HEK293 (cell line): ENCODE measurements at regions not wholly inside any gene's neighbourhood (a gene's known extent, or its start where the extent isn't known, plus 50 kb on each side); places are given as distances from the start of the nearest gene placed in this dataset.

Experiments used
- CTCF ChIA-PET: fragments of 350-600 bp; formaldehyde crosslinking; extraction: SDS; loops from one replicate; lab custom pipeline; 2021; ENCODE audit warnings: antibody characterized with exemption; lab: Yijun Ruan, JAX
- POLR2A ChIA-PET: fragments of 300-600 bp; formaldehyde crosslinking; extraction: SDS; loops from one replicate; lab custom pipeline; 2020; ENCODE audit warnings: antibody characterized with exemption, inconsistent platforms; lab: Yijun Ruan, JAX
- H3K27ac ChIP-seq: fragments of 200-500 bp; sonication (Bioruptor generic); 2 replicates; pipeline ENCODE4 v1.5.1; 2014; ENCODE audit warnings: low read depth, low read length, control low read depth, inconsistent platforms; ENCODE audit errors: extremely low read depth
- H3K36me3 ChIP-seq, 2 experiments: fragments of 200-500 bp in 1 of 2; sonication (Bioruptor generic) in 1 of 2; 1 replicate in 1 of 2; 2 replicates in 1 of 2; pipeline ENCODE4 v1.5.1; 2014 to 2017; ENCODE audit warnings: inconsistent platforms in 2 of 2, low read length in 2 of 2; ENCODE audit not compliant: control insufficient read depth in 2 of 2, insufficient read depth in 1 of 2
- H3K4me1 ChIP-seq: fragments of 200-500 bp; sonication (Bioruptor generic); 2 replicates; pipeline ENCODE4 v1.5.1; 2014; ENCODE audit warnings: mild to moderate bottlenecking, low read length, inconsistent platforms; ENCODE audit not compliant: control insufficient read depth, insufficient read depth
- H3K4me3 ChIP-seq: 2 replicates; pipeline ENCODE4 v1.5.1; 2011; ENCODE audit warnings: low read depth, mild to moderate bottlenecking, control low read depth, low read length, moderate library complexity
- H3K9me3 ChIP-seq: fragments of 200-500 bp; sonication (Bioruptor generic); 2 replicates; pipeline ENCODE4 v1.5.1; 2014; ENCODE audit warnings: low read depth, low read length, inconsistent platforms; ENCODE audit not compliant: control insufficient read depth, insufficient read depth
- GLIS2 ChIP-seq: fragments of 450-650 bp; formaldehyde crosslinking; IDR thresholded peaks from 2 replicates; pipeline ENCODE4 v1.5.1; 2016; ENCODE audit warnings: missing biosample characterization, missing genetic modification characterization
- KLF7 ChIP-seq: fragments of 450-650 bp; formaldehyde crosslinking; IDR thresholded peaks from 2 replicates; pipeline ENCODE4 v1.5.1; 2016; ENCODE audit warnings: missing biosample characterization, missing genetic modification characterization, borderline replicate concordance
- MYNN ChIP-seq: fragments of 450-650 bp; formaldehyde crosslinking; IDR thresholded peaks from 2 replicates; pipeline ENCODE4 v1.5.1; 2016; ENCODE audit warnings: missing biosample characterization, missing genetic modification characterization, borderline replicate concordance
- TCF7L2 ChIP-seq: IDR thresholded peaks from 2 replicates; pipeline ENCODE4 v1.6.1; 2011; ENCODE audit warnings: low read depth, mild to moderate bottlenecking, inconsistent platforms, low read length, moderate library complexity, borderline replicate concordance
- TRIM28 ChIP-seq: IDR thresholded peaks from 2 replicates; pipeline ENCODE4 v1.6.1; 2011; ENCODE audit warnings: low read length, control low read depth, borderline replicate concordance
- ZNF146 ChIP-seq: fragments of 450-650 bp; formaldehyde crosslinking; IDR thresholded peaks from 2 replicates; pipeline ENCODE4 v1.5.1; 2016; ENCODE audit warnings: missing biosample characterization, missing genetic modification characterization
- ZNF311 ChIP-seq: fragments of 450-650 bp; formaldehyde crosslinking; IDR thresholded peaks from 2 replicates; pipeline ENCODE4 v1.5.1; 2017; ENCODE audit warnings: missing biosample characterization, missing genetic modification characterization, borderline replicate concordance
- ZNF366 ChIP-seq: fragments of 450-650 bp; formaldehyde crosslinking; conservative IDR thresholded peaks from 2 replicates; pipeline ENCODE4 v1.5.1; 2016; ENCODE audit warnings: missing biosample characterization, missing genetic modification characterization
- ZNF423 ChIP-seq: fragments of 450-650 bp; formaldehyde crosslinking; IDR thresholded peaks from 2 replicates; pipeline ENCODE4 v1.5.1; 2016; ENCODE audit warnings: missing biosample characterization, missing genetic modification characterization
- ZNF473 ChIP-seq: fragments of 450-650 bp; formaldehyde crosslinking; IDR thresholded peaks from 2 replicates; pipeline ENCODE4 v1.5.1; 2017; ENCODE audit warnings: missing biosample characterization, missing genetic modification characterization
- ZNF624 ChIP-seq: fragments of 450-650 bp; formaldehyde crosslinking; IDR thresholded peaks from 2 replicates; pipeline ENCODE4 v1.5.1; 2017; ENCODE audit warnings: missing biosample characterization, missing genetic modification characterization
- ZNF76 ChIP-seq: fragments of 450-650 bp; formaldehyde crosslinking; IDR thresholded peaks from 2 replicates; pipeline ENCODE4; 2016; ENCODE audit warnings: low read depth, missing biosample characterization, missing genetic modification characterization, borderline replicate concordance
- ZNF843 ChIP-seq: fragments of 450-650 bp; formaldehyde crosslinking; IDR thresholded peaks from 2 replicates; pipeline ENCODE4 v1.5.1; 2016; ENCODE audit warnings: missing biosample characterization, missing genetic modification characterization
- TF ChIP-seq, protein P1 (sequence below): fragments of 450-650 bp; formaldehyde crosslinking; IDR thresholded peaks from 2 replicates; pipeline ENCODE4 v1.5.1; 2017; ENCODE audit warnings: missing biosample characterization, missing genetic modification characterization
- TF ChIP-seq, protein P2 (sequence below): fragments of 450-650 bp; formaldehyde crosslinking; IDR thresholded peaks from 2 replicates; pipeline ENCODE4 v1.5.1; 2016; ENCODE audit warnings: missing biosample characterization, missing genetic modification characterization
- TF ChIP-seq, protein P3 (sequence below): fragments of 450-650 bp; formaldehyde crosslinking; IDR thresholded peaks from 2 replicates; pipeline ENCODE4 v1.5.1; 2016; ENCODE audit warnings: missing biosample characterization, missing genetic modification characterization
- TF ChIP-seq, protein P4 (sequence below): fragments of 450-650 bp; formaldehyde crosslinking; IDR thresholded peaks from 2 replicates; pipeline ENCODE4 v1.5.1; 2016; ENCODE audit warnings: missing biosample characterization, missing genetic modification characterization, low read depth
- TF ChIP-seq, protein P5 (sequence below): fragments of 450-650 bp; formaldehyde crosslinking; IDR thresholded peaks from 2 replicates; pipeline ENCODE4 v1.5.1; 2017; ENCODE audit warnings: missing biosample characterization, mild to moderate bottlenecking, missing genetic modification characterization, moderate library complexity

DNA sequence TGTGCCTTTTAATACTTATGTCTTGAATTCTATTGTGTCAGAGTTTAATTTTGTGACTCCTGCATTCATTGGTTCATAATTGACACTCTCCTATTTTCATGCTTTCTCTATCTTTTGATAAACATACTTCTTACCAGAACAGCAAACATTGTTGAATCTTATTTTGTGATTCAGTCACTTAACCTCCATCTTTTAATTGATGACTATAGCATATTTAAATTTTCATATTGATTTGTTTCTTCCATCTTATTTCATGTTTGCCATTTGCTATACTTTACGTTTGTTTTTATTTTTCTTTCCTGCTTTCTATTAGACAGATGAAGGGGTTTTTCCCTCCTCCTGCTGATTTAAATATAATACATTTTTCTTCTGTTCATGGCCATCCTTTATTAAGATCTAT is 115.5 kb upstream of the FAM9A start:
- POLR2A ChIA-PET, result interaction anchor here (0.6 kb wide), 1 partner anchor 1057 kb away, joined by 3 read pairs; no protein-coding TSS in a partner anchor
- TF ChIP-seq, protein P1, sequence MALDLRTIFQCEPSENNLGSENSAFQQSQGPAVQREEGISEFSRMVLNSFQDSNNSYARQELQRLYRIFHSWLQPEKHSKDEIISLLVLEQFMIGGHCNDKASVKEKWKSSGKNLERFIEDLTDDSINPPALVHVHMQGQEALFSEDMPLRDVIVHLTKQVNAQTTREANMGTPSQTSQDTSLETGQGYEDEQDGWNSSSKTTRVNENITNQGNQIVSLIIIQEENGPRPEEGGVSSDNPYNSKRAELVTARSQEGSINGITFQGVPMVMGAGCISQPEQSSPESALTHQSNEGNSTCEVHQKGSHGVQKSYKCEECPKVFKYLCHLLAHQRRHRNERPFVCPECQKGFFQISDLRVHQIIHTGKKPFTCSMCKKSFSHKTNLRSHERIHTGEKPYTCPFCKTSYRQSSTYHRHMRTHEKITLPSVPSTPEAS (tag by site-specific recombination), result no peak
- TF ChIP-seq, protein P2, sequence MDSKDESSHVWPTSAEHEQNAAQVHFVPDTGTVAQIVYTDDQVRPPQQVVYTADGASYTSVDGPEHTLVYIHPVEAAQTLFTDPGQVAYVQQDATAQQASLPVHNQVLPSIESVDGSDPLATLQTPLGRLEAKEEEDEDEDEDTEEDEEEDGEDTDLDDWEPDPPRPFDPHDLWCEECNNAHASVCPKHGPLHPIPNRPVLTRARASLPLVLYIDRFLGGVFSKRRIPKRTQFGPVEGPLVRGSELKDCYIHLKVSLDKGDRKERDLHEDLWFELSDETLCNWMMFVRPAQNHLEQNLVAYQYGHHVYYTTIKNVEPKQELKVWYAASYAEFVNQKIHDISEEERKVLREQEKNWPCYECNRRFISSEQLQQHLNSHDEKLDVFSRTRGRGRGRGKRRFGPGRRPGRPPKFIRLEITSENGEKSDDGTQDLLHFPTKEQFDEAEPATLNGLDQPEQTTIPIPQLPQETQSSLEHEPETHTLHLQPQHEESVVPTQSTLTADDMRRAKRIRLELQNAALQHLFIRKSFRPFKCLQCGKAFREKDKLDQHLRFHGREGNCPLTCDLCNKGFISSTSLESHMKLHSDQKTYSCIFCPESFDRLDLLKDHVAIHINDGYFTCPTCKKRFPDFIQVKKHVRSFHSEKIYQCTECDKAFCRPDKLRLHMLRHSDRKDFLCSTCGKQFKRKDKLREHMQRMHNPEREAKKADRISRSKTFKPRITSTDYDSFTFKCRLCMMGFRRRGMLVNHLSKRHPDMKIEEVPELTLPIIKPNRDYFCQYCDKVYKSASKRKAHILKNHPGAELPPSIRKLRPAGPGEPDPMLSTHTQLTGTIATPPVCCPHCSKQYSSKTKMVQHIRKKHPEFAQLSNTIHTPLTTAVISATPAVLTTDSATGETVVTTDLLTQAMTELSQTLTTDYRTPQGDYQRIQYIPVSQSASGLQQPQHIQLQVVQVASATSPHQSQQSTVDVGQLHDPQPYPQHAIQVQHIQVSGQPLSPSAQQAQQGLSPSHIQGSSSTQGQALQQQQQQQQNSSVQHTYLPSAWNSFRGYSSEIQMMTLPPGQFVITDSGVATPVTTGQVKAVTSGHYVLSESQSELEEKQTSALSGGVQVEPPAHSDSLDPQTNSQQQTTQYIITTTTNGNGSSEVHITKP, result no peak
- TF ChIP-seq, protein P3, sequence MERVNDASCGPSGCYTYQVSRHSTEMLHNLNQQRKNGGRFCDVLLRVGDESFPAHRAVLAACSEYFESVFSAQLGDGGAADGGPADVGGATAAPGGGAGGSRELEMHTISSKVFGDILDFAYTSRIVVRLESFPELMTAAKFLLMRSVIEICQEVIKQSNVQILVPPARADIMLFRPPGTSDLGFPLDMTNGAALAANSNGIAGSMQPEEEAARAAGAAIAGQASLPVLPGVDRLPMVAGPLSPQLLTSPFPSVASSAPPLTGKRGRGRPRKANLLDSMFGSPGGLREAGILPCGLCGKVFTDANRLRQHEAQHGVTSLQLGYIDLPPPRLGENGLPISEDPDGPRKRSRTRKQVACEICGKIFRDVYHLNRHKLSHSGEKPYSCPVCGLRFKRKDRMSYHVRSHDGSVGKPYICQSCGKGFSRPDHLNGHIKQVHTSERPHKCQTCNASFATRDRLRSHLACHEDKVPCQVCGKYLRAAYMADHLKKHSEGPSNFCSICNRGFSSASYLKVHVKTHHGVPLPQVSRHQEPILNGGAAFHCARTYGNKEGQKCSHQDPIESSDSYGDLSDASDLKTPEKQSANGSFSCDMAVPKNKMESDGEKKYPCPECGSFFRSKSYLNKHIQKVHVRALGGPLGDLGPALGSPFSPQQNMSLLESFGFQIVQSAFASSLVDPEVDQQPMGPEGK, result no peak
- TF ChIP-seq ZNF146 (tag by site-specific recombination) (no peak), GLIS2 (tag by site-specific recombination) (no peak), ZNF423 (no peak), TCF7L2 (no peak), MYNN (tag by site-specific recombination) (no peak), TRIM28 (no peak), ZNF624 (tag by site-specific recombination) (no peak), ZNF366 (no peak), ZNF76 (tag by site-specific recombination) (no peak), ZNF311 (no peak), ZNF473 (tag by site-specific recombination) (no peak), KLF7 (no peak), ZNF843 (tag by site-specific recombination) (no peak)
- TF ChIP-seq, protein P4, sequence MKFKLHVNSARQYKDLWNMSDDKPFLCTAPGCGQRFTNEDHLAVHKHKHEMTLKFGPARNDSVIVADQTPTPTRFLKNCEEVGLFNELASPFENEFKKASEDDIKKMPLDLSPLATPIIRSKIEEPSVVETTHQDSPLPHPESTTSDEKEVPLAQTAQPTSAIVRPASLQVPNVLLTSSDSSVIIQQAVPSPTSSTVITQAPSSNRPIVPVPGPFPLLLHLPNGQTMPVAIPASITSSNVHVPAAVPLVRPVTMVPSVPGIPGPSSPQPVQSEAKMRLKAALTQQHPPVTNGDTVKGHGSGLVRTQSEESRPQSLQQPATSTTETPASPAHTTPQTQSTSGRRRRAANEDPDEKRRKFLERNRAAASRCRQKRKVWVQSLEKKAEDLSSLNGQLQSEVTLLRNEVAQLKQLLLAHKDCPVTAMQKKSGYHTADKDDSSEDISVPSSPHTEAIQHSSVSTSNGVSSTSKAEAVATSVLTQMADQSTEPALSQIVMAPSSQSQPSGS (tag by site-specific recombination), result no peak
- TF ChIP-seq, protein P5, sequence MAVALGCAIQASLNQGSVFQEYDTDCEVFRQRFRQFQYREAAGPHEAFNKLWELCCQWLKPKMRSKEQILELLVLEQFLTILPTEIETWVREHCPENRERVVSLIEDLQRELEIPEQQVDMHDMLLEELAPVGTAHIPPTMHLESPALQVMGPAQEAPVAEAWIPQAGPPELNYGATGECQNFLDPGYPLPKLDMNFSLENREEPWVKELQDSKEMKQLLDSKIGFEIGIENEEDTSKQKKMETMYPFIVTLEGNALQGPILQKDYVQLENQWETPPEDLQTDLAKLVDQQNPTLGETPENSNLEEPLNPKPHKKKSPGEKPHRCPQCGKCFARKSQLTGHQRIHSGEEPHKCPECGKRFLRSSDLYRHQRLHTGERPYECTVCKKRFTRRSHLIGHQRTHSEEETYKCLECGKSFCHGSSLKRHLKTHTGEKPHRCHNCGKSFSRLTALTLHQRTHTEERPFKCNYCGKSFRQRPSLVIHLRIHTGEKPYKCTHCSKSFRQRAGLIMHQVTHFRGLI, result no peak
- TF ChIP-seq, all 188 proteins: peak for 0
- Histone ChIP-seq H3K36me3 (no peaks in the 10 kb centered on the region), H3K4me3 (no peak overlapping the region), H3K27ac (no peak overlapping the region), H3K9me3 (no peaks in the 10 kb centered on the region), H3K4me1 (no peaks in the 10 kb centered on the region)
- CTCF ChIA-PET, result no interaction called here
